ENCODE measurements at regions not wholly inside any gene's neighbourhood (a gene's known extent, or its start where the extent isn't known, plus 50 kb on each side); places are given as distances from the start of the nearest gene placed in this dataset.

DNA sequence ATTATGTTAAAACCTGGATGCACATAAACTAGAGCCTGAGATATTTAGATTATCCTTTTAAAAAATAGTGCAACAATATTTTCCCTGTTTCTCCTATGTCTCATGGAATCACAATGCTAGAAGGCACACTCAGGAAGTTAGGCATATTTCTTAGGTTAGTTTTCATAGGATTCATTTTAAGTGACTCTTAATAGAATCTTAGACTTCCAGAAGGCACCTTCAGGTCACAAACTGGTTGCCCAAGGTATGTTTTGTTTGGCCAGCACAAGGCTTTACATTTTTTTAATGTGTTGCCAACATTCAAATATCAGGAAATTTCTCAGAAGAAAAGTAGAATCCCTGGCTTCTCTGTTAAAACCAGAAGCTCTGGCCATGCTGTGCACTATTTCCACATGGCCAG is 129.3 kb downstream of the LNPK start:
- Mint-ChIP-seq H3K4me1 (no peaks in the 10 kb centered on the region), H3K4me3 (no peak overlapping the region), H3K27me3 (peaks cover 6% of the 10 kb centered on the region), H3K27ac (no peak overlapping the region), H3K36me3 (ENCODE audit: low read depth) (no peaks in the 10 kb centered on the region), H3K9me3 (no peaks in the 10 kb centered on the region)
- DNase-seq (no peak), ATAC-seq (no peak)

DNA sequence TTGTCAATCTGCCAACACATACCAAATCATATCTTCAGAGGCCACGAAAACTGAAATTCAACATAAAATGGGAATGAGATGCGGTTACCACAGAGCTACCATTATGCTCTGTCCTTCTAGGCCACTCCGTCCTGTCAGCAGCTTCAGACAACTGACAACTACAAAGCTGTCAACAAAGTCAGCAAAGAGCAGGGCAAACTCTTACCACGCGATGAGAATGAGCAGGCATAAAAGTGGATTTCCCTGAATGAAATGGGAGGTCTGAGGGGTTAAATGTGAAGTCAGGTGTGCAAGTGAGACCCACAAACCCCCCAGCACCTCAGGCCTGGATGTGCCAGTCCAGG is 130.1 kb downstream of the LNPK start:
- no peak overlapping the region for H3K27ac Mint-ChIP-seq
- H3K4me1 Mint-ChIP-seq: no peaks in the 10 kb centered on the region
- peaks cover 6% of the 10 kb centered on the region for H3K27me3 Mint-ChIP-seq
- DNase-seq (no peak), ATAC-seq (no peak)
- H3K36me3 Mint-ChIP-seq (ENCODE audit: low read depth): no peaks in the 10 kb centered on the region
- no peak overlapping the region for H3K4me3 Mint-ChIP-seq
- H3K9me3 Mint-ChIP-seq: no peaks in the 10 kb centered on the region

DNA sequence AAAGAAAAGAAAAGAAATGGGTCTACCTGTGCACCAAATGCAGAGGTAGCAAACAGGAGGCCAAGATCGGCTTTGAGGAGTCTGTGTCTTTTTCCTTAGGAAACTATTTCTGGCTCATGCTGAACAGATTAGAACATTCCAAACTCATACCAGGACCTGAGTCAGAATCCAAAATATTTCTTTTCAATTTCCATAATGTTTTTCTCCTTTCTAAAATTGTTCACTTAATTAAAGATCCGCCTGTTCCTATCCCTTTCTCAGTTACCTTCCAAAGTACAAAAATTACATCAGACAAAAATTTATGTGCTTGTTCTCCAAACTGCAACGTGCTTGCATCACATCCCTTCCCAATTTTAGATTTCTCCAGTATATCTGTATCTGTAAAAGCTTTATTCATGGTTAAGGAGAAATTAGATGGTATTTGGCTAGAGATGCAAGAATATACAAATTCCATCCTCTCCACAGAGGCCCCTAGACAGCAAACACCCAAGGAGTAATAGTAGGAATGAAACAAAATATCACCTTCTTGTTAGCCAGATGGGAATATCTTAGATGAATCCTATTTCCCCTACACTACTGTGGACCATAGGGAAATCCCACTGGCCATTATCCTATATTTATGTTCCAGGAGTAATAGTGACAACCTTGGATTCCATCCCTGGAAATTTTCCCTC is 130.6 kb downstream of the LNPK start:
- no peak overlapping the region for H3K4me3 Mint-ChIP-seq
- peaks cover 6% of the 10 kb centered on the region for H3K27me3 Mint-ChIP-seq
- H3K27ac Mint-ChIP-seq: no peak overlapping the region
- H3K9me3 Mint-ChIP-seq: no peaks in the 10 kb centered on the region
- ATAC-seq (no peak), DNase-seq (no peak)
- no peaks in the 10 kb centered on the region for H3K36me3 Mint-ChIP-seq (ENCODE audit: low read depth)
- H3K4me1 Mint-ChIP-seq: no peaks in the 10 kb centered on the region

DNA sequence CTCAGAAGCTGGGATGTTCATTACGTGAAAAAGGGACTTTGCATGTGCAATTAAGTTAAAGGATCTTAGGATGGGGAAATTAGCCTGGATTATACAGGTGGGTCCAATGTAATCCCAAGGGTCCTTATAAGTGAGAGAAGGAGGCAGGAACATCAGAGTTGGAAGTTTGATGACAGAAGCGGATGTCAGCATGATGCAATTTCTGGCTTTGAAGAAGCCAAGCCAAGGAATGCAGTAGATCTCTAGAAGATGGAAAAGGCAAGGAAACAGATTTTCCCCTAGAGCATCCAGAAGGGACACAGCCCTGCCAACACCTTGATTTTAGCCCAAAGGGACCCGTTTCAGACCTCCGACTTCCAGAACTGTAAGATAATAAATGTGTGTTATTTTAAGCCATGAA is 136.4 kb downstream of the LNPK start:
- no peak overlapping the region for H3K4me3 Mint-ChIP-seq
- H3K27ac Mint-ChIP-seq: no peak overlapping the region
- DNase-seq (no peak), ATAC-seq (no peak)
- no peaks in the 10 kb centered on the region for H3K36me3 Mint-ChIP-seq (ENCODE audit: low read depth)
- H3K9me3 Mint-ChIP-seq: no peaks in the 10 kb centered on the region
- H3K4me1 Mint-ChIP-seq: no peaks in the 10 kb centered on the region
- H3K27me3 Mint-ChIP-seq: peaks cover 10% of the 10 kb centered on the region

DNA sequence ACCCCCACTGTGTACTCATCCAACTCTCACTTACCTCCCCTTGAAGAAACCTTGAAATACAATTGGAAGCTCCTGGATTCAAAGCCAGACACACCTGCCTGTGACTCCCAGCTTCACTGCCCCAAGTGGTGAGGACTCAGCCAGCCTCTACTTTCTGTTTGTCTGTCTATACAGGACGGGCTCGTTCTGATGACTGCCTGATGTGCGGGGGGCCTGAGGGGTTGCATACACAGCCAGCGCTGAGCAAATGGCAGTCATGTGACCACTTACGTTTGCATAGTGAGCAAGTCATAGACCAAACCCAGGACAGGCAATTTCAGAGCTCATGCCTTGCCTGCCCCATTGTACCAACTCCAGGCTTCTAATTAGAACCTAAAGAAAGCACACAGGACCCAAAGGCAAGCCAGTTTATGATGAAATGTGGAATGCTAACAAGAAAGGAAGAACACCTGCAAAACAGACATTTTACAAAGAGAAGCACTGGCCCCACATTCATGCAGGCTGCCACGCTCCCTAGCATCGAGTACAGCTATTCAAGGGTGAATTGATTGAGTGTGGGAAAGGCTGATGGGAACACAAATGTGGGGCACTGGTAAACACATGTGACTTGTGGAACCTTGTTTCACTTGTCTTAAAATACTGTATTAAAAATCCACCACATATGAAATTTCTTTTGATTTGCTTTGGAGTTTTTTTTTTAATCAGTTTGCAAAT is 137.8 kb downstream of the LNPK start:
- no peak for DNase-seq
- no peak for ATAC-seq
- Mint-ChIP-seq H3K27ac (no peak overlapping the region), H3K4me3 (no peak overlapping the region), H3K27me3 (peaks cover 10% of the 10 kb centered on the region), H3K9me3 (no peaks in the 10 kb centered on the region), H3K36me3 (ENCODE audit: low read depth) (no peaks in the 10 kb centered on the region), H3K4me1 (no peaks in the 10 kb centered on the region)

DNA sequence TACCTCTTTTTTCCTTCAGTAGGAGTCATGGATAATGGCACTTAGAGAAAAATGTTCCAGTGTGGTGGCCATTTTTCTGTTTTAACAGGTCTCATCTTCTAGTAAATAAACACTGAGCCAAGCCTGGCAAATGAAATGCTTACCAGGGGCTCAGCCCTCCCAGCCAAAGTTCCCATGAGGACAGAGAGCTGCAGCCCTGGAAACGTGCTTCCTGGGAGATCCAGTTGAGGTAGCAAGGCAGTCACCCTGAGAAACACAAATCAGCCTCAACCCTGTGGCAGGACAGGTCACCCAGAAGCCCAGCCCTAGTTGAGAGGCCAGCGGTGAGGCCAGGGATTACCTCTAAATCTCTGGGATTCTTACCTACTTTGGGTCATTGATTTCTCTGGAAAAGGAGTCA is 140.1 kb downstream of the LNPK start:
- H3K4me3 Mint-ChIP-seq: no peak overlapping the region
- no peak overlapping the region for H3K27ac Mint-ChIP-seq
- no peaks in the 10 kb centered on the region for H3K4me1 Mint-ChIP-seq
- no peaks in the 10 kb centered on the region for H3K9me3 Mint-ChIP-seq
- DNase-seq (no peak), ATAC-seq (no peak)
- H3K36me3 Mint-ChIP-seq (ENCODE audit: low read depth): no peaks in the 10 kb centered on the region
- H3K27me3 Mint-ChIP-seq: peaks cover 9% of the 10 kb centered on the region

DNA sequence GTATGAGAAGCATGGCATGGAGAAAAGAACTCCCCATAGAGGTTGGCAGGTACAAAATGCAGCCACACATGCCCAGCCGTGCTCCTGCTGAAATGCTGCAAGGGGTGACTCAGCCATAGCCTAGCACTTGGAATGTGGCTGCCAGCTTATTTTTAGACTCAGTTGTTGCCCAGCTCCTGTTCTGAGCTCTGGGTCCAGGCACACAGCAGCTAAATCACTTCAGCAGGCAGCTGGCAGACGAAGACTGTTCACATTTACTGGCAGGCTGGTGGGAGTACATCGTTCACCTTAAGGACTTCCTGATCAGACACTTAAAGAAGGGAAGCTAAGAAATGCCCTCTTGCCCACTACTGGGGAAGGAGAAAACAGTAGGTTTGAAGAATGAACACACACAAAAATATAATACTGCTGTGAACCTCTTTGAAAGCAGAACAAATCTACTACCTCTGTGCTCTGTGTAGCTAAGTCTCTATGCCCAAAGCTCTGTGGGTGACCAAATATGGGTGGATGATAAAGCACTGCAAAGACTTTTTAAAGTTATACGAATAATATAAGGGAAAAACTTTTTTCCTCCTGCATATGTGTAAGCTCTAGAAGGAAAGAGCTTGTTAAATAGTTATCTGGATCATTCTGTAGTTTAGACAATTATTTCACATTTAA is 146.1 kb downstream of the LNPK start:
- Mint-ChIP-seq H3K9me3 (no peaks in the 10 kb centered on the region), H3K36me3 (ENCODE audit: low read depth) (no peaks in the 10 kb centered on the region), H3K27ac (no peak overlapping the region), H3K27me3 (peaks cover under 1% of the 10 kb centered on the region), H3K4me1 (no peaks in the 10 kb centered on the region), H3K4me3 (no peak overlapping the region)
- no peak for ATAC-seq
- no peak for DNase-seq

DNA sequence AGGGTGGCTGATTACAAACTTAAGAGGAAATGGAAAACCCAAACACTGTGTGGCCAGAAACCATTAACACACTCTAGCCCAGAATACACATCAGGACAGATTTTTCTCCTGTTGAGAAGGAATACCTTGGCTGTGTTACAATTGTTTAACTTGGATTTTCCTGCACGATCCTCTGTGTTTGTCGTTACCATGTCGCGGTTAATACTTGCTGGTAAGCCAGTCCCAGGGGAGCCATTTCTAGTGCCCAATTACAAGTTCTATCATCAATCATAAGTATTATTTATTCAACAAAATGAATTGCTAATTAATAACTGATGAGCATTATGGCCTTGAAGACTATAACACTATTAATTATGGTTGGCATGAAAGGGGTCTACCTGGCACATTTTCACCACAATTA is 146.8 kb downstream of the LNPK start:
- DNase-seq (no peak), ATAC-seq (no peak)
- Mint-ChIP-seq H3K27me3 (no peaks in the 10 kb centered on the region), H3K27ac (no peak overlapping the region), H3K4me3 (no peak overlapping the region), H3K9me3 (no peaks in the 10 kb centered on the region), H3K36me3 (ENCODE audit: low read depth) (no peaks in the 10 kb centered on the region), H3K4me1 (no peaks in the 10 kb centered on the region)

DNA sequence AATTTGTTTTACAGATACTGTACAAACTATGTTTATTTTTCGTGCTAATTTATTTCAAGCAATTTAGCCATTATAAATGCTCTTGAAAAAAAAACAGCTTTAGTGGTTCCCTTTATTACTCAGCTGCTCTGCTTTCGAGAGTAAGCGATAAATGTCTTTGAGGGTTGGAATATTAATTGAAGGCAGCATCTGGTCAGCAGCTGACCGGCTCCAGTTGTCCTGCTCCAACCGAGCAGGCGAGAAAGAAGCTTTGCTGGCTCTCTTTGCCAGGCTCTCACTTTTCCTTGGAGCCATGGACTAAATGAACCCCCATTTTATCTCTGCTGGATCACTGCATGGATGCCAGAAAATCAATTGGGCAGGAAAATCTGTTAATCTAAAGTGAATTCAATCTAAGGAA is 147.4 kb downstream of the LNPK start:
- Mint-ChIP-seq H3K36me3 (ENCODE audit: low read depth) (no peaks in the 10 kb centered on the region), H3K4me3 (no peak overlapping the region), H3K27me3 (no peaks in the 10 kb centered on the region), H3K27ac (no peak overlapping the region), H3K4me1 (no peaks in the 10 kb centered on the region), H3K9me3 (no peaks in the 10 kb centered on the region)
- DNase-seq (no peak), ATAC-seq (no peak)

DNA sequence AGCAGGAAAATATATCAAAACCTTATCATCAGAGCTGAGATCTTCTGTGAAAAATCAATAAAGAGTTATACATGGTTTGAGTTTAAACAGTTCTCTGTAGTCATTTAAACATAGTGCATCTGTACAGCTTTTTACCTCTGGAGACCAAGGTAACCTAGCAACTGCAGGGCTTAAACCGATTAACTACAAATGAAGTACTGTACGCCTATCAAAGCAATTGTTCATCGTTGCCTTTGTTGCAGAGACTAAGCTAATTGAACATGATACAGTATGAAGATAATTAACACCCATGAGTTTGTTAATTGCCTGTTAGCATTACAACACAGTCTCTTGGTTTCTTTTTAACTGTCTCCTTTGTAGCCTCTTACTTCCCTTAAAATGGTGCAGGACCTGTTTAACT is 147.9 kb downstream of the LNPK start:
- no peaks in the 10 kb centered on the region for H3K9me3 Mint-ChIP-seq
- H3K27ac Mint-ChIP-seq: no peak overlapping the region
- no peaks in the 10 kb centered on the region for H3K27me3 Mint-ChIP-seq
- no peaks in the 10 kb centered on the region for H3K36me3 Mint-ChIP-seq (ENCODE audit: low read depth)
- no peak for ATAC-seq
- H3K4me3 Mint-ChIP-seq: no peak overlapping the region
- H3K4me1 Mint-ChIP-seq: no peaks in the 10 kb centered on the region
- DNase-seq: no peak

DNA sequence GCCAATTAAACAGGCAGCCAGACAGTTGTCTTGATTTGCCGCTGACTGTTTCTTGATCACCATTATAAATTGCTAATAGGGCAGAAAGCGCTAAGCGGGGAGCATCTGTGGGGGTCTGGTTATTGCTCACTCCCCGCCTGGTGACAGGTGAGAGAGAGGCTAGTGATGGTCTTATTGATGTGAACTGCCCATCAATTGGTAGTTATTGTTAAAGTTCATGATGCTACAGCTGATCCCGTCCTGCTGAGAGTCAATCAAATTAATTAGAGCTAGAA is 148.5 kb downstream of the LNPK start:
- H3K4me1 Mint-ChIP-seq: no peaks in the 10 kb centered on the region

DNA sequence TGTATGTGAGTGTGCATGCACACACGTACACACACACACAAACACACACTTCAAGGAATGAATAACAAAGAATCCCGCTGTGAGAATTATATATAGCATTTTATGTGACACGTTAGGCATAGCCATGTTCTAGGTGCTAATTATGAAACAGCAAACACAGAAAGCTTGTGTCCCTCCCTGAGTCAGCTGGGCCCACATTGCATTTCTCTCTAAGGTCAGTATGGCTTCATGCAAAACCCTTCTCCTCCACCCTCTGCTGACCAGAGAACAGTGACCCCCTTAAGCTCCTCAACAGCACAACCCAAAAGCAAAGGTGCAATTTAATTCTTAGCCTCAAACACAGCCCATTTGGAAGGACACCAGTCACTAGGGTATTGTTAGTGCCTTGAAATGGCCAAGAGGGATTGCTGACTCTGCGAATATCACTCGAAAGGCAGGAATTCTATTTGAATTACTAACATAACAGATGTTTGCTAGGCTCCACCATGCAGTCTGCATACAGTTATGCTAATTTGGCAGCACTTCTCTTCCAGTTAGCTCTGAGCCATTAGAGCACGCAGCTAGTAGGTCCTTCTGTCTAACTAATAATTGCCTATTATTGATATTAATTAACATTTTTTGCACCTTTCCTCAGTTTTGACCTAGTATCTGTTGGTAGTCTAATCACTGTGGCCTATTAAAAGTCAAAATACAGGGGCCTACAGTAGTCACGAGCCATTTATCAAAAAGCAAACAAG is 149.0 kb downstream of the LNPK start:
- Mint-ChIP-seq H3K27ac (no peak overlapping the region), H3K27me3 (no peaks in the 10 kb centered on the region), H3K9me3 (no peaks in the 10 kb centered on the region), H3K36me3 (ENCODE audit: low read depth) (no peaks in the 10 kb centered on the region), H3K4me1 (no peaks in the 10 kb centered on the region), H3K4me3 (no peak overlapping the region)
- ATAC-seq (no peak), DNase-seq (no peak)

More for the DNA sequence above, 148.5 kb downstream of the LNPK start:
- DNase-seq: no peak
- Mint-ChIP-seq H3K4me3 (no peak overlapping the region), H3K27ac (no peak overlapping the region), H3K36me3 (ENCODE audit: low read depth) (no peaks in the 10 kb centered on the region), H3K9me3 (no peaks in the 10 kb centered on the region), H3K27me3 (no peaks in the 10 kb centered on the region)
- ATAC-seq: no peak

DNA sequence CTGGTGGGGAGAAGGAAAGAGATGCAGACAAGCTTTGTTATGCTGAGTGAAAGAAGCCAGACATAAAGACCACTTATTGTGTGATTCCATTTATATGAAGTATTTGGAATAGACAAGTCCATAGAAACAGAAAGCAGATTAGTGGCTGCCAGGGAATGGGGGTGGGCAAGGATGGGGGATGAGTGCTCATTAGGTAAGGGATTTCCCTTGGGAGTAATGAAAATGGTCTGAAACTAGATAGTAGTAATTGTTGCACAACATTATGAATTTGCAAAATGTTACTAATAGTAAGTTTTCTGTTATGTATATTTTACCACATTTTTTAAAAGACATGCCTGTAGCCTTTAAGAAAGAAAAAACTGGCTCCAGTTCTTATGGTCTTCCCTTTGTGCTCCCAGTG is 154.9 kb downstream of the LNPK start:
- Mint-ChIP-seq H3K4me3 (no peak overlapping the region), H3K4me1 (no peaks in the 10 kb centered on the region), H3K27ac (no peak overlapping the region), H3K36me3 (ENCODE audit: low read depth) (no peaks in the 10 kb centered on the region), H3K9me3 (no peaks in the 10 kb centered on the region), H3K27me3 (peaks cover 5% of the 10 kb centered on the region)
- DNase-seq (no peak), ATAC-seq (no peak)

DNA sequence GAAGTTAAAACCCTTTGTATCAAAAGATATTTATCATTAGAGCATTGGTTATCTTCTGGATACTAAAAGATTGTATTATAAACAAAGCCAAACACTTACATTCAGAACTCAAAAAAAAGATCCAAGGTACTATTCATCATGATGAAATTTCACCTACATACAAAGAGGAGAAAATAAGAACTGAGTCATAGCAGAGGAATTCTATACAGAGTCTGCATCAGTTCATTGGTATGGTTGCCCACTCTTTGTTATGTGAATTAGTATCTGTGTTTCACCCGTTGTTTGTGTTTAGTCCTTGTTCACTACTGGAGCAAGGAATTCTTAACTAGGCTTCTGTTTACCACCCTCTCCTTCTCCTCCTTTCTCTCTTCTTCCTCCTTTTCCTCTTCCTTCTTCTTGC is 157.9 kb downstream of the LNPK start:
- Mint-ChIP-seq H3K27me3 (peaks cover 7% of the 10 kb centered on the region), H3K4me3 (no peak overlapping the region), H3K4me1 (no peaks in the 10 kb centered on the region), H3K36me3 (ENCODE audit: low read depth) (no peaks in the 10 kb centered on the region), H3K9me3 (no peaks in the 10 kb centered on the region), H3K27ac (no peak overlapping the region)
- ATAC-seq (no peak), DNase-seq (no peak)

DNA sequence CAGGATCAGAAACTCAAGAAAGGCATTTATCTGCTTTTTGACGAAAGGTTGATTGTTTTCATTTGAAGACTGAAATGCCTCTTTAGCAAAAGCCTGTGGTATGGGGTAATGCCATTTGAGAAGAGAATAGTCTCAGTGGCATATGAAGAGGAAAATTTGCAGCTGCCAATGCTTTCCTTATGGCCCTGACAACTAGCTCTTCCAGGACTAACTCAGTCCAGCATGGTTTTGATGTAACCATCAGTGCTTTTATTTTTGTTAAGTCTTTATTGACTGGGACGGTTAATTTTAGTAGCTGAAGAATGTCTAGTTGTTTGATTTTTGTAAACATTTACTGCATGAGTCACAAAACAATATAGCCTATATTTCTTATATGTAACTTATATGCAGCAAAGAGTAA is 158.4 kb downstream of the LNPK start:
- ATAC-seq (no peak), DNase-seq (no peak)
- Mint-ChIP-seq H3K9me3 (no peaks in the 10 kb centered on the region), H3K4me1 (no peaks in the 10 kb centered on the region), H3K36me3 (ENCODE audit: low read depth) (no peaks in the 10 kb centered on the region), H3K27ac (no peak overlapping the region), H3K27me3 (peaks cover 7% of the 10 kb centered on the region), H3K4me3 (no peak overlapping the region)
